ENCODE measurements at regions not wholly inside any gene's neighbourhood (a gene's known extent, or its start where the extent isn't known, plus 50 kb on each side); places are given as distances from the start of the nearest gene placed in this dataset.

GRCh38 chr13:34290661-34291060, 472.7 kb downstream of the RFC3 start:
- Histone ChIP-seq H3K4me3 (no peak overlapping the region), H3K4me2 (no peak overlapping the region; a peak in 1 of 22 replicates), H3K36me3 (no peaks in the 10 kb centered on the region), H3K27ac (no peak overlapping the region), H3K4me1 (peaks cover 0 to 5% (median 0%) of the 10 kb centered on the region in 10 experiments; a peak in 2 of 20 replicates), H3K9ac (no peak overlapping the region), H4K20me1 (no peaks in the 10 kb centered on the region), H3K9me3 (replicated peaks in 1 of 11) (no peaks in the 10 kb centered on the region), H3K27me3 (no peaks in the 10 kb centered on the region)
- no peak for TF ChIP-seq Cebpa-rat (IDR thresholded peaks at IDR 0.05)

DNA sequence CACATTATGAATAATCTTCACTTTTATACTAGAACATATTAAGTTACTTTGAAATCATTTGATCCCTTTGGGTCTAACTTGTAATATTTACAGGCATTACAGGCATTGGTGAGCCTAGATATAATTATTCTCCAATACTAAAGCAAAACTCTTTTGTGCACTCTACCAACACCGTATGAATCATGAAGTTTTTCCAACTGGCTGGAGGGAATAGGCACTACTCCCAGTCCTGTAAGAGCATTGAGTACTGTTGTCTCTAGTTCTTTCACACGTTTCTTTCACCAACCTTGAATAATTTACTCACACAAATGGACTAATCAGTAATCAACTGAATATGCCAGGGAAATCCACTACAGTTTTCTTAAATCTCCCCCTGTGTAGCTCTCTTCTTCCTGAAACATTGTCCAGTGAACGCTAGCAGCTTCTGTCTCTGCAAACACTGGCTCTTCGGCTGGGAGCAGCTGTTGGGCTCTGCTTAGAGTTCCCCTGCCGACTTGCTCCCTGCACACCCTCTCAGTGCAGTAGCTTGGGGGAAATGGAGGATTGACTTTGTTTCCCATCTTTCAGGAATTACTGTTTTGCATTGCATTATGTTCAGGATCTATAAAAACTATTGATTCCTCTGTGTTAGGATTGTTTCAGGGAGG, 476.7 kb downstream of the RFC3 start:
- H3K9me3 ChIP-seq (replicated peaks in 1 of 11) = no peaks in the 10 kb centered on the region
- H3K27me3 ChIP-seq = no peaks in the 10 kb centered on the region
- peaks cover 0 to 5% (median 0%) of the 10 kb centered on the region in 10 experiments; a peak in 2 of 20 replicates for H3K4me1 ChIP-seq
- TF ChIP-seq Cebpa-rat (IDR thresholded peaks at IDR 0.05) = no peak
- no peak overlapping the region for H3K4me3 ChIP-seq
- H4K20me1 ChIP-seq = no peaks in the 10 kb centered on the region
- no peak overlapping the region for H3K4me2 ChIP-seq
- no peak overlapping the region for H3K9ac ChIP-seq
- no peak overlapping the region for H3K27ac ChIP-seq
- no peaks in the 10 kb centered on the region for H3K36me3 ChIP-seq

GRCh38 chr13:34300559-34300958, 482.6 kb downstream of the RFC3 start:
- Histone ChIP-seq H3K4me2 (peak overlapping the region in 2 of 11 experiments; percentile 4 to 6; a peak in 2 of 22 replicates), H3K9me3 (replicated peaks in 1 of 11) (0 out of 22 replicates have a peak, but pooled peaks cover 0 to 6% (median 0%) of the 10 kb centered on the region in 11 experiments), H3K4me1 (peaks cover 0 to 15% (median 0%) of the 10 kb centered on the region in 10 experiments; a peak in 3 of 20 replicates), H3K9ac (no peak overlapping the region), H3K27me3 (no peaks in the 10 kb centered on the region), H3K4me3 (no peak overlapping the region), H4K20me1 (no peaks in the 10 kb centered on the region), H3K36me3 (no peaks in the 10 kb centered on the region), H3K27ac (no peak overlapping the region)
- no peak for TF ChIP-seq Cebpa-rat (IDR thresholded peaks at IDR 0.05)

- Histone ChIP-seq H4K20me1 (no peaks in the 10 kb centered on the region), H3K27ac (no peak overlapping the region), H3K4me3 (no peak overlapping the region), H3K9ac (no peak overlapping the region), H3K9me3 (replicated peaks in 1 of 11) (0 out of 22 replicates have a peak, but pooled peaks cover 0 to 6% (median 0%) of the 10 kb centered on the region in 11 experiments), H3K27me3 (no peaks in the 10 kb centered on the region), H3K36me3 (no peaks in the 10 kb centered on the region), H3K4me1 (peaks cover 0 to 15% (median 0%) of the 10 kb centered on the region in 10 experiments; a peak in 3 of 20 replicates), H3K4me2 (no peak overlapping the region)
- TF ChIP-seq Cebpa-rat (IDR thresholded peaks at IDR 0.05) = no peak
Measured at GRCh38 chr13:34302596-34302995, 484.6 kb downstream of the RFC3 start.

- H3K4me1 ChIP-seq = peaks cover 0 to 15% (median 0%) of the 10 kb centered on the region in 10 experiments; a peak in 3 of 20 replicates
- no peaks in the 10 kb centered on the region for H3K36me3 ChIP-seq
- H4K20me1 ChIP-seq = no peaks in the 10 kb centered on the region
- no peak overlapping the region for H3K9ac ChIP-seq
- H3K4me2 ChIP-seq = no peak overlapping the region
- TF ChIP-seq Cebpa-rat (IDR thresholded peaks at IDR 0.05) = no peak
- H3K4me3 ChIP-seq = no peak overlapping the region
- no peaks in the 10 kb centered on the region for H3K27me3 ChIP-seq
- 0 out of 22 replicates have a peak, but pooled peaks cover 0 to 6% (median 0%) of the 10 kb centered on the region in 11 experiments for H3K9me3 ChIP-seq (replicated peaks in 1 of 11)
- no peak overlapping the region for H3K27ac ChIP-seq
Measured at GRCh38 chr13:34303346-34303745, 485.4 kb downstream of the RFC3 start.

DNA sequence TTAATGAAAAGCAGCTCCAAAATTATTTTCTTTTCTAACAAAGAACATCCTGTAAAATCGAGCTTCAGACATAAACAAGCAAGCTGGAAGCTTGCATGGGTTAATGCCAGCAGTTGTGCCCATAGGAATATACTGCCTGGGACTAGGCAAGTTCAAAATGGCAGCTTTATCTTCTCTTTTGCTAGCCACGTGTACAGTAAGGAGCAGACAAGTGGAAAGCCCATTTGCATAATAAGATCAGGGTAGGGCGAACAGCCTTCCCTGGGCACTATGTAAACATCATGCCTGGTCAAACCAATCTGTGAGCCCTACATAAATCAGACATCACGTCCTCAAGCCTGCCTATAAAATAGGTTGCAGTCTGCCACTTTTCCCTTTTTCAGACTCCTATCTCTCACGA, 489.7 kb downstream of the RFC3 start:
- H3K4me1 ChIP-seq = no peaks in the 10 kb centered on the region
- H3K4me2 ChIP-seq = no peak overlapping the region
- H3K4me3 ChIP-seq = no peak overlapping the region
- no peak overlapping the region for H3K9ac ChIP-seq
- no peak overlapping the region for H3K27ac ChIP-seq
- H3K36me3 ChIP-seq = no peaks in the 10 kb centered on the region
- H3K9me3 ChIP-seq (replicated peaks in 1 of 11) = 0 out of 22 replicates have a peak, but pooled peaks cover 0 to 6% (median 0%) of the 10 kb centered on the region in 11 experiments
- no peak for TF ChIP-seq Cebpa-rat (IDR thresholded peaks at IDR 0.05)
- no peaks in the 10 kb centered on the region for H4K20me1 ChIP-seq
- no peaks in the 10 kb centered on the region for H3K27me3 ChIP-seq

DNA sequence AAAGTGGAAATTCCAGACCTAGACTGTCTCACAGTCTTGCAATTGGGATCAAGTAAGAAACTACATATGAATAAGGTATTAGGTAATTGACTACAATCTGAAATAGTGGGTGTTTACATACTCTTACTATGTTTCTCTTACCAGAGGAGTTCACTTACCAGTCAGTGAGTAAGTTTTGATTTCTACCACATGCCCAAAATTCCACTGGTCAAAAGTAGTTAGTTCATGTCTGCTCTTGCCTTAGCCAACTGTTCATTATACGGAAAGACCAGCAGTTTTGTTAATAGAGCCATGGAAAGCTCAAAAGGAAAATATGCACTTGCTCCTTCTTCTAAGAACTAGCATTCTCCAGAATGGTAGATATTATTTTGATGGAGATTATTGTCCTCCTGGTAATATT, 490.8 kb downstream of the RFC3 start:
- no peak overlapping the region for H3K4me2 ChIP-seq
- TF ChIP-seq Cebpa-rat (IDR thresholded peaks at IDR 0.05) = no peak
- H4K20me1 ChIP-seq = no peaks in the 10 kb centered on the region

GRCh38 chr13:34310539-34310938, 492.6 kb downstream of the RFC3 start:
- Histone ChIP-seq H4K20me1 (no peaks in the 10 kb centered on the region), H3K4me3 (no peak overlapping the region), H3K4me2 (no peak overlapping the region), H3K27me3 (no peaks in the 10 kb centered on the region), H3K9me3 (replicated peaks in 1 of 11) (no peaks in the 10 kb centered on the region), H3K4me1 (no peaks in the 10 kb centered on the region), H3K9ac (no peak overlapping the region), H3K36me3 (no peaks in the 10 kb centered on the region), H3K27ac (no peak overlapping the region)
- TF ChIP-seq Cebpa-rat (IDR thresholded peaks at IDR 0.05) = no peak

More for the DNA sequence above, 490.8 kb downstream of the RFC3 start:
- no peaks in the 10 kb centered on the region for H3K9me3 ChIP-seq (replicated peaks in 1 of 11)
- no peaks in the 10 kb centered on the region for H3K4me1 ChIP-seq
- no peak overlapping the region for H3K9ac ChIP-seq
- no peaks in the 10 kb centered on the region for H3K36me3 ChIP-seq
- H3K4me3 ChIP-seq = no peak overlapping the region
- no peak overlapping the region for H3K27ac ChIP-seq
- H3K27me3 ChIP-seq = no peaks in the 10 kb centered on the region

GRCh38 chr13:34311251-34311650, 493.3 kb downstream of the RFC3 start:
- no peak for TF ChIP-seq Cebpa-rat (IDR thresholded peaks at IDR 0.05)
- no peak overlapping the region for H3K4me3 ChIP-seq
- no peaks in the 10 kb centered on the region for H3K27me3 ChIP-seq
- no peaks in the 10 kb centered on the region for H3K9me3 ChIP-seq (replicated peaks in 1 of 11)
- H3K27ac ChIP-seq = no peak overlapping the region
- no peaks in the 10 kb centered on the region for H3K36me3 ChIP-seq
- no peaks in the 10 kb centered on the region for H3K4me1 ChIP-seq
- no peak overlapping the region for H3K9ac ChIP-seq
- H4K20me1 ChIP-seq = no peaks in the 10 kb centered on the region
- H3K4me2 ChIP-seq = no peak overlapping the region

GRCh38 chr13:34312578-34312977, 494.6 kb downstream of the RFC3 start:
- Histone ChIP-seq H3K36me3 (no peaks in the 10 kb centered on the region), H3K27me3 (no peaks in the 10 kb centered on the region), H3K9ac (no peak overlapping the region), H3K4me2 (no peak overlapping the region), H3K4me3 (no peak overlapping the region), H3K27ac (no peak overlapping the region), H3K9me3 (replicated peaks in 1 of 11) (no peaks in the 10 kb centered on the region), H3K4me1 (no peaks in the 10 kb centered on the region), H4K20me1 (no peaks in the 10 kb centered on the region)
- no peak for TF ChIP-seq Cebpa-rat (IDR thresholded peaks at IDR 0.05)
